HG03439 (cell line): ENCODE measurements at regions not wholly inside any gene's neighbourhood (a gene's known extent, or its start where the extent isn't known, plus 50 kb on each side); places are given as distances from the start of the nearest gene placed in this dataset.
A peak's percentile ranks its signal among the peaks of the same experiment; 100 is the strongest.
"Not testable (repeated sequence)": the region's sequence is repeated elsewhere in the genome, so short reads cannot be mapped to it uniquely, and the experiment has no call there.

Source experiments
- ATAC-seq: cut with Tn5 transposase; IDR thresholded peaks from one replicate; pipeline ENCODE4 v1.9.1; 2021; ENCODE audit warnings: mild to moderate bottlenecking, moderate library complexity; ENCODE audit not compliant: unreplicated experiment

DNA sequence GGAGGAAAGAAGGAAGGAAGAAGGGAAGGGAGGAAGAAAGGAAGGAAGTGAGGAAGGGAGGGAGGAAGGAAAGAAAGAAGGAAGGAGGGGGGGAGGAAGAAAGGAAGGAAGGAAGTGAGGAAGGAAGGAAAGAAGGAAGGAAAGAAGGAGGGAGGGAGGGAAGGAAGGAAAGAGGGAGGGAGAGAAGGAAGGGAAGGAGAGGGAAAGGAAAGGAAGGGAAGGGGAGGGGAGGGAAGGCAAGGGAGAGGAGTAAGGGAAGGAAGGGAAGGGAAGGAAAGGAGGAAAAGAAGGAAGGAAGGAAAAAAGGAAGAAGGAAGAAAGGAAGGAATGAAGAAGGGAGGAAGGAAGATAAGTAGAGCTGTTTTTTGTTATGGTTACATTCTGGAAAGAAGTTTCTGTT is 141.2 kb downstream of the LRRC3B start:
- no peak for ATAC-seq

DNA sequence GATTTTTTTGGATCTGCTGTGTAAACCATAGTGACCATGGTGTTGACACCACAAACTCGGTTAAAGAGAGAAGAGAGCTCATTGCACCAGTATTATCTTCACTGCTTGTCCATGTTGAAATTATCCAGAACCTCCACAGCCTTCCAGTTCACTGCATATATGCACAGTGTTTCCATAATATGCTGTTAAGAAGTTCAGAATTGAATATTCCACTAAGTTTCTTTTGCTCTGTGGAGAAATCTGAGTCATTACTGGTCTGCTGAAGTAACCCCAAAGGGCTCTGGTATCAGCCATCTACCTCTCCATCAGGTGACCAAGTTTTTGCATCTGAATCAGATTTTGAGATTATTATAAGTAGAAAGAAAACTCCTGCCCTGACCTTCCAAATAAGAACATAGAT is 143.5 kb downstream of the LRRC3B start:
- no peak for ATAC-seq

DNA sequence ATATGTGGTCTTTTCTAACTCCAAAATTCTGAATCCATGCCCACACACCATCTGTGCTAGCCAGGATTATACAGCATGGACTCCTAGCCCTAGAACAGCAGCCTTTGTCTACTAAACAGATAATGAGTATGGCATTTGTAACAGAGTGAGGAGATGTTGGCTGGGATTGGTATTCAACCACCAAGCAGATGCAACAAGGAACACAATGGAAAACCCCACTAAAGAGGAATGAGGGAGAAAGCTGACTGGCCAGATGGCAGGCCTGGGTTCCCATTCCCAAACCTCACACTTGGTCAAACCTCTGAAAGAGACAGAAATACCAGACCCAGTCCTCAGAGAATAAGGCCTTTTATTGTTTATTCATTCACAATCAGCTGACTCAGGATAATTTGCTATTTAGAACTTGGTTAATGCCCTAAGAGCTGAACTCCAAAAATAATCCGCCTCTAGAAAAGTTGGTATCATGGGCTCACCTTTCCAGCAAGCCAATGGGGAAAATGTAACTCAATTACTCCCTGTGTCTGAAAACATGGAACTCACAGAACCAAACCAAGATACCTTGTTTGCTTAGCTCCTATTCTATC is 145.6 kb downstream of the LRRC3B start:
- no peak for ATAC-seq

DNA sequence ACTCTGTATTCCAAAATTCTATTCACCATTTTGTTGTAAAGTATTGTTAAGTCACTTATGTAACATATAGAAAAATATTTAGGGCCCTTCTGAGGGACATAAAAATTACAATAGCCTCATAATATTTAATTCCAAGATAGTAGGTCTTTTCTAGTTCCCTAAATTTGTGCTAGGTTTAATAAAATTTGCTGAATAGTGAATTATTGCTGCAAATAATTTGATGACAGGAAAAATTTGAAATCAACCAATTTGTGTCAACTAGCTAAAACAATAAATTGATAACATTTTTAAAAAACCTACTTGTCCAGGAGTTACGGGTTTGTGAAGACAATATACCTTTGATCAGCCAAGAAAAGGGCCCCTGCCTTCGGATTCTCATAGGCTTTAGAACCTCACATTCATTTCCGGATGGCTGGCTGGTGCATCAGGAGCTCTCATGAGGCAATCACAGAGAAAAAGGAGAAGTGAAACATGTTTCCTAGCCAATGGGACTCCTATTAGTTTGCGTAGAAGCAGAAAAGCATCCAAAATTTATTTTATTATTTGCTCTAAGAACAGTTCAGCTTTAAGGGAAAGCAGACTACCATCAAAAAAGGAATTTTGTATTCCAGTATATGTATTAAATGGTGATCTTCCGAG is 177.2 kb downstream of the LRRC3B start:
- no peak for ATAC-seq

DNA sequence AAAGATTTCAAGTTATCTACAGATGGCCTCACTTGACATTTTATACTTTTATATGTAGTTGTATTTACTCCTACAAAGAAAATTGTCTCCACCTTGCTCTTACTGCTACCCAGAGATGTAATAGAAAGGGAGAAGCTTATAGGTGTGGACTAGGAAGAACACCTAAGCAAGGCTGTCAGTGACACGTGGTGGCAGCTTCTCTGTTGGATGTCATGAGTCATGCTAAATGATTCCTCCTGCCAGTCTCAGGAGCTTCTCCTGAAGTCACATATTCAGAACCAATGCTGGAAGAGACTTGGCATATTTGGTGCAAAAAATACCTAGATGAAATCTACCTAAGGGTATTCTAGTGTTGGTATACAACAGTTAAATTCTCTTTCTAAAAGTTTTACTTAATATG is 184.7 kb downstream of the LRRC3B start:
- no peak for ATAC-seq

DNA sequence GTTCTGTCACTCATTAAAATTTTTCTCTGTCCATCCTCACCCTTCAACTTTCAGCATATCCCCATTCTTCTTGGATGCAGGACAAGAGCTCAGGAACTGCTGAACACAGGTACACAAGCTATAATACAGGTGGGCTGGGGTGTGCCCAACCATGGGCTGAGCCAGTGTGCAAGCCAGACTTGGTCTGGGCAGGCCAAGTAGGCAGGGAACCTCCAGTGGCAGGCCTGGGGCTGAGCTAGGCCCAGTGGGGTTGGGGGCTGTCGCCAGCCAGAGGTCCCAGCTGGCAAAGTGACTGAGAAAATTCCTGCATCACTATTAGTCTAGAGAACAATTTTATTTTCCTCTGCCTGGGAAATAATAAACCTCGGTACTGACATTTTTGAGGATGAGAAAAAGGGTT is 202.9 kb downstream of the LRRC3B start:
- ATAC-seq, result no peak

DNA sequence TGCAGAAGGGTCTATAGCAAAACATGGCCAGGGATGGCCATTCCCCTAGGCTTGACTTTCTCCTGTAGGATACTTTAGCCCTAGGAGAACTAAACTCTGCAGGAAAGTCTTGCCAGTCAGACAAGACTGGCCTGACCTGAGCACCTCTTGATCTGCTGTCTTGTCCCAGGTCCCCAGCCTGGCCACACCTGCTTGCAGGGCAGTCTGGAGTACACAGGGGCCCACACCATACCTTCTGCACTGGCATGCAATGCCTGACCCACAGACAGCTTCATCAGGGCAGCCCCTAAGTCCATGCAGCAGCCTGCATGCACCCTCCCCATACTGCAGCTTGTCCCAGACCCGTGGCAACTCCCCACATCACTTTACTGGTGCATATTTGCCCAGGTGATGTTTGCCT is 204.6 kb downstream of the LRRC3B start:
- no peak for ATAC-seq

DNA sequence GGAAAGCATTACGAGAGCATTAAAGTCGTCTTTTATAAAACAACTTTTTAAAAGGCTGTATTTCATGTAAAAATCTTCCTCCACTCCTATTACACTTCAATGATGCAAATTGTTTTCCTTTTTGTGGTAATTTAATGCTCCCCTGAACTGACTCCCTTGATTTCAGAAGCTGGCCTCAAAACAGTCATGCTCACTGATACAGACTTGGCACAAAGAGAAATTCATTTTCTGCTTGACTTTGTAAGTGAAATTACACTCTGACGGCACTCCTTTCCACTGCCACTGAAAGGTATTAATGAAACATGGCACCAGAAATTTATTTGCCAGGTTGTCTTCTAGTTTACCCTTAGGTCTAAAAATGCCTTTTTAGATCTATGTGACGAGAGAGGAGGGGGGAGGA is 215.5 kb downstream of the LRRC3B start:
- no peak for ATAC-seq

DNA sequence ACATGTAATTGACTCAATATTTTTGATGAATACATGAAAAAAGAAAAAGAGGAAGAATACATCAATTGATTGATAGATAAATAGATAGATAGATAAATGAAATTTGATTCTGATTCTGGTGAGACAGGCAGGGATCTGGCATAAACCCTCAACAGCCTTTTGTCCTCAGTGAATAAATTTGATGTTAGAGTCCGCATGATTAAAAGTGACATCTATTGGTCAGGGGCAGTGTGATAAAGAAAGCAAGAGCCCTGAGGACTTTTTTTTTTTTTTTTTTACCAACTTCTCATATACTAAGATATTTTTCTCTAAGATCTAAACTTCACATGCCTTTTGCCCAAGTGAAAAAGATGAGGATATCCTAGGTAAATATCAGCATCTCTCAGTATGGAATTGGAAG is 216.4 kb downstream of the LRRC3B start:
- no peak for ATAC-seq

DNA sequence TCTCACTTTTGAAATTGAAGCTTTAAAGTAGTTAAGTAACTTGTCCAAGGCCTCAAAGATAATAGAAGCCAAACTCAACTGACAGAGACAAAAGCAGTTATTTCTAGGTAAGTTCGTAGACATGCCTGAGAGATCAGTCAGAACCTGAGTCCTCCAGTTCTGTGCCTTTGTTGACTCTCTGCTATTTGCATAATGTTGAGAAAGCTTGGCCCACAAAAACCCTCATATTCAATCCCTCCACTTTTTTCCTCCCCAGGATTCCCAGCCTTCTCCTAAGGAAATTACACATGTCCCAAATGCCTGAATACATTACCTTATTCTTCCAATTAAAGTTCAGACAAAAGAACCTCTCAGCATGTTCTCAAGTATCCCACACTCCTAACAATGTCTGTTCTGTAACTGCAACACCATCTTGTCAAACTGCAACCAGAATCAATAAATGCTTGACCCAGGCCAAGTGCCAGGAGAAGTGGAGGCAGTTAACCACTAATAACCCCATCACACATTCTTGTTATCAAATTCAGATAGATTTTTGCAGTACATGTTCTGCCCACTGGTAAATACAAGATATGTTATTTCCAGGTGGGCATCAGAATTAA is 217.8 kb downstream of the LRRC3B start:
- ATAC-seq, result no peak

DNA sequence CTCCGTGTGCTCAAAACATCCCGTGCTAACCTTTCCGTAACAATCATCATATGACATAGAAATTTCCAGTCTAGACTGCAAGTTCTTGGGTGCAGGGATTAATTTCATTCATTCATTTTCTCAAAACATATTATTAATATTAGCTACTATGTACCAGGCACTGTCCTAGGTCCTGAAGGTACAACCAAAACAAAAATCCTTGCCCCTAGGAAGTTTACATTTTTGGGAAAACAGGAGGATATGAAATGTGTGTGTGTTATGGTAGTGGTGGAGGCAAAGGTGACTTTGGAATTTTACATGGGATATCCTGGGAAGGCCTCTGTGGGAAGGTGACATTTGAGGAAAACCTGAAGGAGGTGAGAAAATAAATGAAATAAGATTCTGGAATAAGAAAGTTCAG is 222.6 kb downstream of the LRRC3B start:
- no peak for ATAC-seq

DNA sequence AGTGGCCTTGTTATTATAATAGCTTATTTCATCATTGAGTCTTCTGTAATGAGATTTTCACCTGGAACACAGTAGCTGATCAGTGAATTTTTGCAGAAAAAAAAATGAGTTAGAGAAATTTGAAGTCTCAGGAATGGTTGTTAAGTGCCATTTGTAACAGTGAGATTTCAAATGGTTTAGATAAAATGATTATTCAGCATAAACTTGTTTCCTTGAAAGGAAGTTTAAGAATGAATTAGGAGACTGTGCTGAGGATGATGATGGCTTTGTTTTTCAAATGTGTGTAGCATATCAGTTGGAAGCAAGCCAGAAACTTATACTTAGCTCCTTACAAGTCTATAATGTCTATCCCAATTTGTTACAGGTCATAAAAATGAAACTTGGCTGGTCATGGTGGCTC is 225.1 kb downstream of the LRRC3B start:
- no peak for ATAC-seq

DNA sequence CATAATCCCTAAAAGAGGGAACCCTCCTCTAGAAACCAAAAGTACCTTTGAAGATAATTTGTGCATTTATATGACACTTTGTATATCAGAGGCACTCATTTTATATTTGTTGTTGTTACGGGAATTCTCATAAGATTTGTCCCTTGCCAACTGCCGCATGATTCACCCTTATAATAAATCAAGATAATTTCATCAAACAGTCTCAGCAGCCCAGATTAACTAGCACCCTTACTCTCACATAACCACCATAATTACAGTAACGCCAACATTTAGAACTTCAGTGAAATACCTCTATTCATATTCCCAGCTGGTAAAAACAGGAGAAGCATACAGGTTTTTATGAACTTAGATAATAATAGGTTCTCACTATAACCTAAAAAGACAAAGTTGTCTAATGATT is 271.9 kb downstream of the LRRC3B start:
- ATAC-seq, result no peak

DNA sequence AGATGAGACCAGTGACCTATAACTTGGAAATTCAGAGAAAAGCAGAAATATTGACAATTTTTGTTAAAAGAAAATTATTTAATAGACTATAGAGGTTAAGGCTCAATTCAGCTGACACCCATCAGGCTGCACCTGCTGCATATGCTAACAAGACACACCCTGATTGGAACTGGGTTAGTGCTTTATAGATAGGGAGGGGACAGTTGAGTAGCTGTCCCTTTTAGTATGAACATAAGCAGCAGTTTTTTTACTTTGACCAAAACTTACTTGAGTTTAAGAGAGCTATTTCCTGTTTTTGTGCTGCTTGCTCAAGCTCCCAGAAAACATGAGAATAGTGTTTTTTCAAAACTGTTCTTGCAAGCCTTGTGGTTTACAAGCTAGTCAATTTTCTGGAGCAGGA is 292.6 kb downstream of the LRRC3B start:
- no peak for ATAC-seq

DNA sequence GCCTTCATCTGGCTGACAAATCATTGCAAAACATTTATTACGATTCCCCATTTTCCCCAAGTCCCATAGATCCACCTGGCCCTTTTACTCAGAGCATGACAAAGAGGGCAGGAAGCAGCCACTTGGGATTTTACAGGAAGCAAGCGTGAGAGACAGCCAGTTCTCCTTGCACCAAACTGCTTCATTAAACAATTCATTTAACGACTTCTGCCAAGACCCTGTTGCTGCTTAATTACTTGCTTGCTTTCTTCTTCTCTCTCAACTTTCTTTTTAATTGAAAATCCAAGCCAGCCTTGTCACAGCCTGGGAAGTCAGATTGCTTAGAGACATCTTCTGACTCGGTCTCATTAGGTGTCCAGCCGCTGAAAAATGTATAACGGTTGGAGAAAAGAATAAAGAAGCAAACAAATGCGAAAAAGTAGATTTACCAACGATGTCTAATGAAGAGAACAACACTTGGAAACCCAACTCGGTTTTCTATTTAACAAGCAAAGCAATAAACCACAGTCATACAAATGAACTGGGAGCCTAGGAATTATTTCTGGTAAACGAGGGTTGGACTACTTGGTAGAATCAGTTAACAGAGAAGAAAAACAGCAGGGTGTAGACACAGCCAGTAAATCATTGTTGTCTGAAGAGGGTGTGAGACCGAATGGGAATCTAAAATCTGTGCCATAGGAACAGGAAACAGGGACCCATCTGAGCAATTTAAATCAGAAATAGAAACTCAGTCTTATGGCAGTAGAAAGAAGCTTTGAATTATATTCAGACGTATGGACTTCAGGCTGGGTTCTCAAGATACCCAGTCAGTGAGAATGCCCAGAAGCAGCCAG is 298.3 kb downstream of the LRRC3B start:
- no peak for ATAC-seq

DNA sequence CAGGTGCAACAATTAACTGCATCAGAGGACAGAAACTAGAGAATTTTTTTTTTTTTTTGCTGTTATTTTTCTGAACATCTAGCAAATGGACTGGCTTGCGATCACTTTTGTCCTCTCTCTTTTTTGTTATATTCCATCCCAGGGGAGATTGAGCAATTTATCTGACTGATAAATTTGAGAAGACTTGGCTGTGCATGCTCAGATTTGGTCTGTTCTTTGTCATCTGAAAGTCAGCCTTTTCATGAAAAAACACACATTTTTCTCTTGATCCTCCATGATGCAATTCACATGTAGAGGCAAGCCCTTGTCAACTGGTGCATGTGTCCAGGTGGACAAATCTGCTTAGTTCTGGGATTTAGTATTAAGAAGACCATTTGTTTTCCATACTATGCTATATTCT is 309.3 kb downstream of the LRRC3B start:
- ATAC-seq, result no peak

DNA sequence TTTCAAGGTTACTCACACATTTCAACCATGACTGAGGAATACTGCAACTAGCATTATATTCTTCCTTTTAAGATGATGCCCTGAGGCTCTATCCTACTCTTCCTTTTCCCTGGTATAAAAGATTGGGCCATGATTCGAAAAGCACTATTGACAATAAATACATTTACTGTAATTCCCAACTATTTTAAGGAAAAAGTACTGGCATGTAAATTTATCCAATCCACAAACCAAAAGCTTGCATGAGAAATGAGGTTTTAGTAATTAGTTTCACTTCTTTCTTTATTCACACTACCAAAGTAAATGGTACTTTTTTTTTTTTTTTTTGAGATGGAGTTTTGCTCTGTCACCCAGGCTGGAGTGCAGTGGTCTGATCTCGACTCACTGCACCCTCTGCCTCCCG is 310.2 kb downstream of the LRRC3B start:
- ATAC-seq, result no peak

DNA sequence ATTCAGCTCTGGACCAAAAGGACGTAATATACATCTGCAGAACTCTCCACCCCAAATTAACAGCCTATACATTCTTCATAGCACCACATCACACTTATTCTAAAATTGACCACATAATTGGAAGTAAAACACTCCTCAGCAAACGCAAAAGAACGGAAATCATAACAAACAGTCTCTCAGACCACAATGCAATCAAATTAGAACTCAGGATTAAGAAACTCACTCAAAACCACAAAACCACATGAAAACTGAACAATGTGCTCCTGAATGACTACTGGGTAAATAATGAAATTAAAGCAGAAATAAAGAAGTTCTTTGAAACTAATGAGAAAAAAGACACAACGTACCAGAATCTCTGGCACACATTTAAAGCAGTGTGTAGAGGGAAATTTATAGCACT is 322.9 kb downstream of the LRRC3B start:
- not testable (repeated sequence) for ATAC-seq

DNA sequence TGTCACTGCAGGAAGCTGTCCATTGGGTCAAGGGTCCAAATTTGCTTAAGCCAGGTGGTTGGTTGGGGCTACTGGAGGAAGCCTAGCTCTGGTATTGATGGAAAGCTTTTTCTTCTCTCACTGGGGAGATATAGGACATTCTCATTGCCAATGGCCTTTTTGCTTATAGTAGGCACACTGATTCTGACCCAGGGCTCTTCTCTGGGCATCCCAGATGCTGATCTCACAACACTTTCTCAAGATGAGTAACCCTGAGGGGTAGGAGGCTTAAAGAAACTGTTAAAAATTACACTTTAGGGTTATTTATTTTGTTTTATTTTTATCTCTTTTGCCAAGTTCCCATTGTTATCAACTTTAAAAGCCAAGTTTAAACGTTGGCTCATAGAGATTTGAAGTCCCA is 337.8 kb downstream of the LRRC3B start:
- no peak for ATAC-seq

DNA sequence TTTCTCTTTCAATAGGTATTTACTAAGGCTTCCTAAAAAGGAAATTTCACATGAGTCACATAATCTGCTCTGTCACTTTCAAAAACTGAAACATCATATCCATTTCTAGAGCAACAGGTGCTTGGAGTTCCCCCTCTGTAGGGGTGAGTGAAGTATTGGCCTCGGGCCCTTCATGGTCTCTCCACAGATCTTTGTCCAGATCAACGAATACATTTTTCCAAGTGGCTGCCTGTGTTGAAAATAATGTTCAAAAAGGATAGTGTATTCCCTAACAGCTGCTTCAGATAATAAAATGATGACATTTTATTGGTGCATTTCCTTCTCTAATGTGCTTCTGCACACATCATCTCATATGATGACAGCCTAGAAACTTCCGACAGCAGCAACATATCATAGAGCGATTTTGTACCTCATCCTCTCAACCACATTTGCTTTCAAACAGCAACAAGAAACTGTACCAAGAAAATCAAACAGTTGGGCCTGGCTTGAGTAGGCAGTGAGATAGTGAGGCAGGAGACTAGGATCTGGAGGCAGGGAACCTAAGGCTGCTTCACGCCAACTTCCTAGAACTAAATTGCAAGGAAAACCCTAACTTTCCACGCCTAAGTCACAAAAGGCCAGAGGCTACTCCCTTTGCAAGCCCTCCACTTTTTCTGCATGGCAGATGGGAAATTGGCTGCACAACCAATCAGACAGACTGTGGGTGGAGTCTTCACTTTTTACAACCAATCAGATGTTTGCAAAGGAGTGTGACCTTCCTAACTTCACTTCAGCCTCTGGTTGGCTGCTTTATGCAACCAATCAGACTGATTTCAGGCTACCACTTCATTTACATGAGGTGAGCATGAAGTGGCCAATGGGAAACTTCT is 340.2 kb downstream of the LRRC3B start:
- ATAC-seq, result peak; percentile 84

DNA sequence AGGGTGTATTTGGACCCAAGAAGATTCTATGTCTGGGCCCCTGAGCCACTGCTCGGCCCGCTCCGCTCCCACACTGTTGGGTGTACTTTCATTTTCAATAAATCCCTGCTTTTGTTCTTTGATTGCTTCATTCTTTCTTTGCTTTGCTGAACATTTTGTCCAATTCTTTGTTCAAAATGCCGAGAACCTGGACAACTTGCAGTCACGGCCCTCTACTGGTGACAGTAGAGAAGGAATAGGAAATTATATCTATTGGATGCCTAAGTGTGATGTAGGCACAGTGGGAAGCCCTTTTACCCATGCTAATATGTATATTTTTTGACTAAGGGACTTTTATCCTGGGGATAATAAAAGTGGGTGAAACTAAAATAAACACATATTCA is 340.8 kb downstream of the LRRC3B start:
- ATAC-seq, result no peak
